Cerebellar cortex (tissue), 1 donor: ENCODE measurements at regions not wholly inside any gene's neighbourhood (a gene's known extent, or its start where the extent isn't known, plus 50 kb on each side); places are given as distances from the start of the nearest gene placed in this dataset.
"Not testable (repeated sequence)": the region's sequence is repeated elsewhere in the genome, so short reads cannot be mapped to it uniquely, and the experiment has no call there.

Experiments
- DNase-seq: peaks from one replicate; pipeline ENCODE4 v3.0.0-alpha.2; 2015; ENCODE audit warnings: low spot score

GRCh38 chr15:25624504-25625177, 185.8 kb upstream of the UBE3A start:
- no peak for DNase-seq

GRCh38 chr15:25623708-25624107, 184.9 kb upstream of the UBE3A start:
- DNase-seq: no peak

- DNase-seq: no peak
Measured at GRCh38 chr15:25620466-25620865, 181.6 kb upstream of the UBE3A start.

- DNase-seq: no peak
Measured at GRCh38 chr15:25619761-25620160, 180.9 kb upstream of the UBE3A start.

GRCh38 chr15:25619076-25619475, 180.3 kb upstream of the UBE3A start:
- no peak for DNase-seq

GRCh38 chr15:25618161-25618560, 179.3 kb upstream of the UBE3A start:
- DNase-seq: no peak

GRCh38 chr15:25616471-25616870, 177.6 kb upstream of the UBE3A start:
- DNase-seq: no peak

GRCh38 chr15:25613134-25613533, 174.3 kb upstream of the UBE3A start:
- no peak for DNase-seq

GRCh38 chr15:25611603-25612002, 172.8 kb upstream of the UBE3A start:
- DNase-seq: no peak

GRCh38 chr15:25609371-25609770, 170.5 kb upstream of the UBE3A start:
- no peak for DNase-seq

GRCh38 chr15:25608926-25609325, 170.1 kb upstream of the UBE3A start:
- no peak for DNase-seq

- no peak for DNase-seq
Measured at GRCh38 chr15:25605151-25605550, 166.3 kb upstream of the UBE3A start.

- DNase-seq: no peak
Measured at GRCh38 chr15:25600751-25601150, 161.9 kb upstream of the UBE3A start.

GRCh38 chr15:25597571-25597970, 158.7 kb upstream of the UBE3A start:
- no peak for DNase-seq

GRCh38 chr15:25596644-25597562, 158.1 kb upstream of the UBE3A start:
- DNase-seq: peak; percentile 29

- DNase-seq: no peak
Measured at GRCh38 chr15:25587616-25588340, 149.0 kb upstream of the UBE3A start.

GRCh38 chr15:25582886-25583285, 144.1 kb upstream of the UBE3A start:
- no peak for DNase-seq

GRCh38 chr15:25579127-25579526, 140.3 kb upstream of the UBE3A start:
- DNase-seq: no peak

GRCh38 chr15:25572191-25572590, 133.4 kb upstream of the UBE3A start:
- no peak for DNase-seq

- DNase-seq: peak; percentile 82
Measured at GRCh38 chr15:25568751-25569150, 129.9 kb upstream of the UBE3A start.

GRCh38 chr15:25566545-25566944, 127.7 kb upstream of the UBE3A start:
- DNase-seq: not testable (repeated sequence)

- no peak for DNase-seq
Measured at GRCh38 chr15:25565470-25566264, 126.8 kb upstream of the UBE3A start.
